ENCODE measurements at regions not wholly inside any gene's neighbourhood (a gene's known extent, or its start where the extent isn't known, plus 50 kb on each side); places are given as distances from the start of the nearest gene placed in this dataset.

DNA sequence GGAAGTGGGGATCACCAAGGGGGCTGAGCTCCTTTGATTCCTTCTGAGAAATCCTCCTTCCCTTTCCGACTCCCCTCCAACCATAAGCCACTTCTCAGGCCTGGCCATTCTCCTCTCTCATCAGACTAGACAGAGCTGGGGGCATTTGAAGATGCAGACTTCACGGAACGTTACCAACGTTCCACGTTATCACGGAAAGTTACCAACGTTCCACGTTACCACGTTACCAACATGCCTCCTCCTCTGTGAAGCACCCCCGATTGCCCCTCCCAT is 85.4 kb upstream of the WWC2 start:
- Histone ChIP-seq H3K4me3 (no peak overlapping the region), H3K36me3 (ENCODE audit: control insufficient read depth, insufficient read depth, low read length) (no peaks in the 10 kb centered on the region), H4K20me1 (replicated peaks; ENCODE audit: control insufficient read depth, insufficient read depth, low read length) (no peaks in the 10 kb centered on the region), H3K9ac (ENCODE audit: insufficient read depth in 1 of 2, low read depth in 2 of 2, low read length in 2 of 2) (no peak overlapping the region), H3K9me3 (replicated peaks; ENCODE audit: control insufficient read depth, insufficient read depth, low read depth, low read length) (no peaks in the 10 kb centered on the region), H3K9me1 (ENCODE audit: control insufficient read depth, insufficient read depth, low read length) (no peaks in the 10 kb centered on the region), H3K4me2 (ENCODE audit: insufficient read depth, low read length) (no peak overlapping the region), H3K4me1 (replicated peaks in 1 of 2; ENCODE audit: control insufficient read depth in 2 of 2, insufficient read depth in 2 of 2, low read length in 2 of 2) (peaks cover 0 to 20% of the 10 kb centered on the region in 2 experiments; a peak in 4 of 5 replicates), H3K27ac (ENCODE audit: extremely low read depth, low read depth, low read length) (no peak overlapping the region), H2AFZ (ENCODE audit: low read depth, low read length) (no peak overlapping the region), H3K27me3 (ENCODE audit: control insufficient read depth in 2 of 2, insufficient read depth in 2 of 2, low read length in 2 of 2) (peaks cover 0 to 9% of the 10 kb centered on the region in 2 experiments; a peak in 2 of 5 replicates), H3K79me2 (ENCODE audit: control insufficient read depth, insufficient read depth, low read length) (no peaks in the 10 kb centered on the region)
- ChIA-PET CTCF (ENCODE audit: low intra/inter-chr PET ratio) (no interaction called here), POLR2A (no interaction called here)
- WGBS (ENCODE audit: insufficient coverage, low coverage, missing lambda C conversion rate) = 50% methylated on average over 9 of the region's 10 CpGs
- FAIRE-seq (no peak), DNase-seq (ENCODE audit: extremely low read depth in 1 of 4, low spot score in 3 of 4) (no peak), ATAC-seq (no peak)
- no TSS peak for BruUV-seq (replicated peaks)
- in situ Hi-C loops (cut with MboI) = no loop called here
- intact Hi-C loops (cut with micrococcal nuclease) = no loop called here
- TF ChIP-seq MCM5 (IDR thresholded peaks at IDR 0.05; ENCODE audit: low read depth) (no peak), KDM1A (IDR thresholded peaks at IDR 0.05) (no peak), ZSCAN29 (IDR thresholded peaks at IDR 0.05) (no peak), HEY1 (CRISPR knock-in tag; IDR thresholded peaks at IDR 0.05; ENCODE audit: borderline replicate concordance) (no peak), ZNF324 (CRISPR knock-in tag; IDR thresholded peaks at IDR 0.05) (no peak), ZNF695 (CRISPR knock-in tag; IDR thresholded peaks at IDR 0.05) (no peak), SMARCA4 (IDR thresholded peaks at IDR 0.05) (no peak), POLR2AphosphoS2 (IDR thresholded peaks at IDR 0.05; ENCODE audit: low read length) (no peak), HNRNPL (IDR thresholded peaks at IDR 0.05; ENCODE audit: low read depth, low read length) (no peak), ZNF143 (CRISPR knock-in tag; IDR thresholded peaks at IDR 0.05) (no peak), ZEB2 (IDR thresholded peaks at IDR 0.05) (no peak), HIVEP1 (CRISPR knock-in tag; IDR thresholded peaks at IDR 0.05) (no peak), ZNF274 (IDR thresholded peaks at IDR 0.05; ENCODE audit: borderline replicate concordance, low read depth, low read length) (no peak)
- TF ChIP-seq, protein P1, sequence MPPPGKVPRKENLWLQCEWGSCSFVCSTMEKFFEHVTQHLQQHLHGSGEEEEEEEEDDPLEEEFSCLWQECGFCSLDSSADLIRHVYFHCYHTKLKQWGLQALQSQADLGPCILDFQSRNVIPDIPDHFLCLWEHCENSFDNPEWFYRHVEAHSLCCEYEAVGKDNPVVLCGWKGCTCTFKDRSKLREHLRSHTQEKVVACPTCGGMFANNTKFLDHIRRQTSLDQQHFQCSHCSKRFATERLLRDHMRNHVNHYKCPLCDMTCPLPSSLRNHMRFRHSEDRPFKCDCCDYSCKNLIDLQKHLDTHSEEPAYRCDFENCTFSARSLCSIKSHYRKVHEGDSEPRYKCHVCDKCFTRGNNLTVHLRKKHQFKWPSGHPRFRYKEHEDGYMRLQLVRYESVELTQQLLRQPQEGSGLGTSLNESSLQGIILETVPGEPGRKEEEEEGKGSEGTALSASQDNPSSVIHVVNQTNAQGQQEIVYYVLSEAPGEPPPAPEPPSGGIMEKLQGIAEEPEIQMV (tag; conservative IDR thresholded peaks at IDR 0.05; ENCODE audit: low read depth) = no peak
- TF ChIP-seq, protein P2, sequence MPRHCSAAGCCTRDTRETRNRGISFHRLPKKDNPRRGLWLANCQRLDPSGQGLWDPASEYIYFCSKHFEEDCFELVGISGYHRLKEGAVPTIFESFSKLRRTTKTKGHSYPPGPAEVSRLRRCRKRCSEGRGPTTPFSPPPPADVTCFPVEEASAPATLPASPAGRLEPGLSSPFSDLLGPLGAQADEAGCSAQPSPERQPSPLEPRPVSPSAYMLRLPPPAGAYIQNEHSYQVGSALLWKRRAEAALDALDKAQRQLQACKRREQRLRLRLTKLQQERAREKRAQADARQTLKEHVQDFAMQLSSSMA (CRISPR knock-in tag; IDR thresholded peaks at IDR 0.05) = no peak
- TF ChIP-seq, protein P3, sequence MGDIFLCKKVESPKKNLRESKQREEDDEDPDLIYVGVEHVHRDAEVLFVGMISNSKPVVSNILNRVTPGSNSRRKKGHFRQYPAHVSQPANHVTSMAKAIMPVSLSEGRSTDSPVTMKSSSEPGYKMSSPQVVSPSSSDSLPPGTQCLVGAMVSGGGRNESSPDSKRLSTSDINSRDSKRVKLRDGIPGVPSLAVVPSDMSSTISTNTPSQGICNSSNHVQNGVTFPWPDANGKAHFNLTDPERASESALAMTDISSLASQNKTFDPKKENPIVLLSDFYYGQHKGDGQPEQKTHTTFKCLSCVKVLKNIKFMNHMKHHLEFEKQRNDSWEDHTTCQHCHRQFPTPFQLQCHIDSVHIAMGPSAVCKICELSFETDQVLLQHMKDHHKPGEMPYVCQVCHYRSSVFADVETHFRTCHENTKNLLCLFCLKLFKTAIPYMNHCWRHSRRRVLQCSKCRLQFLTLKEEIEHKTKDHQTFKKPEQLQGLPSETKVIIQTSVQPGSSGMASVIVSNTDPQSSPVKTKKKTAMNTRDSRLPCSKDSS (IDR thresholded peaks at IDR 0.05; ENCODE audit: low read depth, partially characterized antibody) = no peak
- TF ChIP-seq, protein P4, sequence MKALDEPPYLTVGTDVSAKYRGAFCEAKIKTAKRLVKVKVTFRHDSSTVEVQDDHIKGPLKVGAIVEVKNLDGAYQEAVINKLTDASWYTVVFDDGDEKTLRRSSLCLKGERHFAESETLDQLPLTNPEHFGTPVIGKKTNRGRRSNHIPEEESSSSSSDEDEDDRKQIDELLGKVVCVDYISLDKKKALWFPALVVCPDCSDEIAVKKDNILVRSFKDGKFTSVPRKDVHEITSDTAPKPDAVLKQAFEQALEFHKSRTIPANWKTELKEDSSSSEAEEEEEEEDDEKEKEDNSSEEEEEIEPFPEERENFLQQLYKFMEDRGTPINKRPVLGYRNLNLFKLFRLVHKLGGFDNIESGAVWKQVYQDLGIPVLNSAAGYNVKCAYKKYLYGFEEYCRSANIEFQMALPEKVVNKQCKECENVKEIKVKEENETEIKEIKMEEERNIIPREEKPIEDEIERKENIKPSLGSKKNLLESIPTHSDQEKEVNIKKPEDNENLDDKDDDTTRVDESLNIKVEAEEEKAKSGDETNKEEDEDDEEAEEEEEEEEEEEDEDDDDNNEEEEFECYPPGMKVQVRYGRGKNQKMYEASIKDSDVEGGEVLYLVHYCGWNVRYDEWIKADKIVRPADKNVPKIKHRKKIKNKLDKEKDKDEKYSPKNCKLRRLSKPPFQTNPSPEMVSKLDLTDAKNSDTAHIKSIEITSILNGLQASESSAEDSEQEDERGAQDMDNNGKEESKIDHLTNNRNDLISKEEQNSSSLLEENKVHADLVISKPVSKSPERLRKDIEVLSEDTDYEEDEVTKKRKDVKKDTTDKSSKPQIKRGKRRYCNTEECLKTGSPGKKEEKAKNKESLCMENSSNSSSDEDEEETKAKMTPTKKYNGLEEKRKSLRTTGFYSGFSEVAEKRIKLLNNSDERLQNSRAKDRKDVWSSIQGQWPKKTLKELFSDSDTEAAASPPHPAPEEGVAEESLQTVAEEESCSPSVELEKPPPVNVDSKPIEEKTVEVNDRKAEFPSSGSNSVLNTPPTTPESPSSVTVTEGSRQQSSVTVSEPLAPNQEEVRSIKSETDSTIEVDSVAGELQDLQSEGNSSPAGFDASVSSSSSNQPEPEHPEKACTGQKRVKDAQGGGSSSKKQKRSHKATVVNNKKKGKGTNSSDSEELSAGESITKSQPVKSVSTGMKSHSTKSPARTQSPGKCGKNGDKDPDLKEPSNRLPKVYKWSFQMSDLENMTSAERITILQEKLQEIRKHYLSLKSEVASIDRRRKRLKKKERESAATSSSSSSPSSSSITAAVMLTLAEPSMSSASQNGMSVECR (CRISPR knock-in tag; IDR thresholded peaks at IDR 0.05) = no peak
- TF ChIP-seq, protein P5, sequence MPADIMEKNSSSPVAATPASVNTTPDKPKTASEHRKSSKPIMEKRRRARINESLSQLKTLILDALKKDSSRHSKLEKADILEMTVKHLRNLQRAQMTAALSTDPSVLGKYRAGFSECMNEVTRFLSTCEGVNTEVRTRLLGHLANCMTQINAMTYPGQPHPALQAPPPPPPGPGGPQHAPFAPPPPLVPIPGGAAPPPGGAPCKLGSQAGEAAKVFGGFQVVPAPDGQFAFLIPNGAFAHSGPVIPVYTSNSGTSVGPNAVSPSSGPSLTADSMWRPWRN (IDR thresholded peaks at IDR 0.05; ENCODE audit: low read depth) = no peak

Data from K562 (cell line).